SK-N-SH (cell line): ENCODE measurements at regions not wholly inside any gene's neighbourhood (a gene's known extent, or its start where the extent isn't known, plus 50 kb on each side); places are given as distances from the start of the nearest gene placed in this dataset.

Source experiments
- CTCF ChIA-PET: fragments of 300-600, 350-600 bp; formaldehyde crosslinking; extraction: SDS; loops from one replicate; lab custom pipeline; 2021; lab: Yijun Ruan, JAX
- POLR2A ChIA-PET: fragments of 350-600 bp; sonication (Branson Sonifier 250); formaldehyde crosslinking; extraction: SDS; loops from one replicate; lab custom pipeline; 2020; ENCODE audit warnings: antibody characterized with exemption, inconsistent platforms; lab: Yijun Ruan, JAX
- DNase-seq: peaks from one replicate; pipeline ENCODE4 v3.0.0; 2012
- H2AFZ ChIP-seq: fragments of 200-600 bp; sonication (generic); 2 replicates; pipeline ENCODE4 v1.8.1; 2016; ENCODE audit warnings: antibody characterized with exemption, mild to moderate bottlenecking, low read depth
- H3F3A ChIP-seq: fragments of 200-600 bp; sonication (generic); replicated peaks from 2 replicates; pipeline ENCODE3; 2016; ENCODE audit warnings: antibody characterized with exemption, mild to moderate bottlenecking; ENCODE audit not compliant: insufficient read depth
- H3K27ac ChIP-seq, 2 experiments: fragments of 200-500 bp in 1 of 2; fragments of 200-600 bp in 1 of 2; sonication (Bioruptor generic) in 1 of 2; sonication (generic), shearing (Covaris generic) in 1 of 2; 2 replicates each; pipeline versions ENCODE4 v1.5.1 to v1.6.1; 2014 to 2016; ENCODE audit warnings: low read depth in 2 of 2, inconsistent platforms in 1 of 2, low read length in 1 of 2, mild to moderate bottlenecking in 1 of 2, mixed read lengths in 1 of 2
- H3K27me3 ChIP-seq: fragments of 200-600 bp; sonication (generic), shearing (Covaris generic); 2 replicates; pipeline ENCODE4 v1.6.1; 2016; ENCODE audit warnings: mixed run types; ENCODE audit not compliant: insufficient read depth
- H3K36me3 ChIP-seq, 2 experiments: fragments of 200-500 bp in 1 of 2; fragments of 200-600 bp in 1 of 2; sonication (Bioruptor generic) in 1 of 2; sonication (generic) in 1 of 2; replicated peaks in 1 of 2; 2 replicates each; pipeline versions ENCODE3 to v1.5.1; 2014 to 2016; ENCODE audit warnings: low read length in 1 of 2, mild to moderate bottlenecking in 1 of 2; ENCODE audit not compliant: insufficient read depth in 2 of 2, control insufficient read depth in 1 of 2
- H3K4me1 ChIP-seq, 2 experiments: fragments of 200-500 bp in 1 of 2; fragments of 200-600 bp in 1 of 2; sonication (Bioruptor generic) in 1 of 2; sonication (generic), shearing (Covaris generic) in 1 of 2; 2 replicates each; pipeline versions ENCODE4 v1.5.1 to v1.6.1; 2014 to 2016; ENCODE audit warnings: low read depth in 1 of 2, low read length in 1 of 2, mixed run types in 1 of 2; ENCODE audit not compliant: insufficient read depth in 2 of 2, control insufficient read depth in 1 of 2
- H3K4me2 ChIP-seq: fragments of 200-600 bp; sonication (generic), shearing (Covaris generic); 2 replicates; pipeline ENCODE4 v1.6.1; 2017; ENCODE audit warnings: mixed run types
- H3K4me3 ChIP-seq, 2 experiments: fragments of 200-500 bp in 1 of 2; fragments of 200-600 bp in 1 of 2; sonication (Bioruptor generic) in 1 of 2; sonication (generic), shearing (Covaris generic) in 1 of 2; 2 replicates each; pipeline versions ENCODE4 v1.5.1 to v1.8.1; 2014 to 2016; ENCODE audit warnings: low read depth in 2 of 2, inconsistent platforms in 1 of 2, low read length in 1 of 2, mild to moderate bottlenecking in 1 of 2, mixed read lengths in 1 of 2, moderate library complexity in 1 of 2
- H3K79me2 ChIP-seq: fragments of 200-600 bp; sonication (generic); 2 replicates; pipeline ENCODE4 v1.8.1; 2017; ENCODE audit warnings: mild to moderate bottlenecking; ENCODE audit not compliant: insufficient read depth
- H3K9ac ChIP-seq: fragments of 200-600 bp; sonication (generic); 2 replicates; pipeline ENCODE4 v1.6.1; 2017; ENCODE audit warnings: mixed run types
- H3K9me2 ChIP-seq: fragments of 200-600 bp; sonication (generic); 2 replicates; pipeline ENCODE4 v1.6.1; 2017; ENCODE audit warnings: mixed run types
- H3K9me3 ChIP-seq: fragments of 200-600 bp; sonication (generic); 2 replicates; pipeline ENCODE4 v1.6.1; 2017; ENCODE audit warnings: mixed run types, mild to moderate bottlenecking, moderate library complexity
- H4K20me1 ChIP-seq: fragments of 200-600 bp; sonication (generic); 2 replicates; pipeline ENCODE4 v1.6.1; 2017; ENCODE audit warnings: mild to moderate bottlenecking, mixed run types; ENCODE audit not compliant: insufficient read depth
- MXI1 ChIP-seq: IDR thresholded peaks from 2 replicates; pipeline ENCODE4 v1.6.1; 2012; ENCODE audit warnings: mild to moderate bottlenecking, low read depth, low read length, improper control_type of control experiment
- NFIC ChIP-seq: IDR thresholded peaks from 2 replicates; pipeline ENCODE4 v1.4.0; 2012; ENCODE audit warnings: borderline replicate concordance
- RAD21 ChIP-seq: IDR thresholded peaks from 2 replicates; pipeline ENCODE4 v1.6.1; 2012; ENCODE audit warnings: mild to moderate bottlenecking, low read length
- RFX5 ChIP-seq: IDR thresholded peaks from 2 replicates; pipeline ENCODE4 v1.6.1; 2012; ENCODE audit warnings: mild to moderate bottlenecking, improper control_type of control experiment, low read length
- SIN3A ChIP-seq: IDR thresholded peaks from 2 replicates; pipeline ENCODE4 v1.6.1; 2012; ENCODE audit warnings: low read depth, mild to moderate bottlenecking, low read length, moderate library complexity, borderline replicate concordance
- USF1 ChIP-seq: IDR thresholded peaks from 2 replicates; pipeline ENCODE4 v1.4.0; 2012; ENCODE audit warnings: low read depth, borderline replicate concordance
- USF2 ChIP-seq: fragments of 150-350 bp; IDR thresholded peaks from 2 replicates; pipeline ENCODE4 v1.6.1; 2017; ENCODE audit warnings: antibody characterized with exemption, low read length, low read depth, borderline replicate concordance
- YY1 ChIP-seq: IDR thresholded peaks from 2 replicates; pipeline ENCODE4 v1.4.0; 2012; ENCODE audit warnings: low read depth, mild to moderate bottlenecking
- WGBS: methylation state at CpG from one replicate; pipeline ENCODE4 v1.1.6; 2017; ENCODE audit warnings: low lambda C conversion rate; 5-methylcytosine and 5-hydroxymethylcytosine counted together
- TF ChIP-seq, protein P1 (sequence below): fragments of 200-600 bp; sonication (generic); IDR thresholded peaks from 2 replicates; pipeline ENCODE4 v1.6.1; 2017; ENCODE audit warnings: antibody characterized with exemption, mild to moderate bottlenecking, moderate library complexity

- TF ChIP-seq, protein P1, sequence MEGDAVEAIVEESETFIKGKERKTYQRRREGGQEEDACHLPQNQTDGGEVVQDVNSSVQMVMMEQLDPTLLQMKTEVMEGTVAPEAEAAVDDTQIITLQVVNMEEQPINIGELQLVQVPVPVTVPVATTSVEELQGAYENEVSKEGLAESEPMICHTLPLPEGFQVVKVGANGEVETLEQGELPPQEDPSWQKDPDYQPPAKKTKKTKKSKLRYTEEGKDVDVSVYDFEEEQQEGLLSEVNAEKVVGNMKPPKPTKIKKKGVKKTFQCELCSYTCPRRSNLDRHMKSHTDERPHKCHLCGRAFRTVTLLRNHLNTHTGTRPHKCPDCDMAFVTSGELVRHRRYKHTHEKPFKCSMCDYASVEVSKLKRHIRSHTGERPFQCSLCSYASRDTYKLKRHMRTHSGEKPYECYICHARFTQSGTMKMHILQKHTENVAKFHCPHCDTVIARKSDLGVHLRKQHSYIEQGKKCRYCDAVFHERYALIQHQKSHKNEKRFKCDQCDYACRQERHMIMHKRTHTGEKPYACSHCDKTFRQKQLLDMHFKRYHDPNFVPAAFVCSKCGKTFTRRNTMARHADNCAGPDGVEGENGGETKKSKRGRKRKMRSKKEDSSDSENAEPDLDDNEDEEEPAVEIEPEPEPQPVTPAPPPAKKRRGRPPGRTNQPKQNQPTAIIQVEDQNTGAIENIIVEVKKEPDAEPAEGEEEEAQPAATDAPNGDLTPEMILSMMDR, result no peak
Observed at GRCh38 chr5:17917465-17917864, 283.2 kb downstream of the TAF11L14 start (continued).

DNA sequence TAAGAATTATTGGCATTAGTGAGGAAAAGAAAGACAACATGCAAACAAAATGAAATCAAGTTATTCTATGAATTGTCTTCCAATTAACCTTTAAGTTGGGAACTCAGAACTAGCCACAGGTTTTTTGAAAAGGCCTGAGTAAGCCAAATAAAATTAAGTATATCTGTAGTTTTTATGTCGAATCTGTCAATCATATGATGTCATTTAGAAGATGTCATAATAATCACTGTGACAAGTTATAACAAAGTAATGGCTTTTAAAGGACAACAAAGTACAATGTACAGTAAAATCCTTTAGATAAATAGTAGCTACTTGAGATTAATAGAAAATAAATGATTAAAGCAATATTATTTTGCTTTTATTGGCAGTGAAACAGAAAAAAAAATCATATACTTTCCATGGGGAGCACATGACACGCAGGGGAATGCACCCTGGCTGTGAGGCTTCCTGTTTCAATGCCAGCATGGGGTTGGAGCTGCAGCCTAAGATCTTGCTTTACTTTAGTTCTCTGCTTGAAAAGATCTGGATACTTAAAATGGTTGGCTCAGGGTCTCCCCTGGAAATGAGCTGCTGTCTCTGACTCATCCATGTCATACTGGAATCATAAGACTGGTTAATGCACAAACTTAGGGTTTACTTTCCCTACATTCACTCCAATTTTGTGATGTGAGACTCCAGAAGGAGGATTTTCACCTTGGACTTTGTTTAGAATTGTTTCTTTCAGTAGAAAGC lies 284.3 kb downstream of the TAF11L14 start:
- Histone ChIP-seq H3K4me1 (no peaks in the 10 kb centered on the region), H3K27me3 (no peaks in the 10 kb centered on the region), H3K9me2 (no peaks in the 10 kb centered on the region), H3K27ac (no peak overlapping the region), H3F3A (no peaks in the 10 kb centered on the region), H3K9me3 (0 out of 2 replicates have a peak, but pooled peaks cover 5% of the 10 kb centered on the region), H3K36me3 (no peaks in the 10 kb centered on the region), H3K9ac (no peak overlapping the region), H3K4me2 (no peak overlapping the region), H2AFZ (no peak overlapping the region), H3K79me2 (no peaks in the 10 kb centered on the region), H4K20me1 (no peaks in the 10 kb centered on the region), H3K4me3 (no peak overlapping the region)
- POLR2A ChIA-PET, result no interaction called here
- TF ChIP-seq, protein P1, result no peak
- TF ChIP-seq SIN3A, result no peak
- TF ChIP-seq RFX5, result no peak
- no peak for TF ChIP-seq NFIC
- no peak for TF ChIP-seq USF2
- no peak for TF ChIP-seq RAD21
- TF ChIP-seq USF1, result no peak
- no peak for TF ChIP-seq YY1
- TF ChIP-seq MXI1, result no peak
- CTCF ChIA-PET, result interaction anchor here (1.4 kb wide), 1 partner anchor 702 kb away, joined by 4 read pairs; no protein-coding TSS in a partner anchor
- WGBS, result 4% methylated on average over 2 of the region's 2 CpGs
- DNase-seq, result no peak
